GM06990 (cell line): ENCODE measurements at regions not wholly inside any gene's neighbourhood (a gene's known extent, or its start where the extent isn't known, plus 50 kb on each side); places are given as distances from the start of the nearest gene placed in this dataset.
"Not testable (repeated sequence)": the region's sequence is repeated elsewhere in the genome, so short reads cannot be mapped to it uniquely, and the experiment has no call there.

Source experiments
- DNase-seq: peaks from one replicate; pipeline ENCODE4 v3.0.0-alpha.2; 2011; ENCODE audit not compliant: insufficient read length; ENCODE audit errors: extremely low read depth
- H3K27me3 ChIP-seq: replicated peaks from 2 replicates; pipeline ENCODE4 v1.6.0; 2011; ENCODE audit warnings: low read length; ENCODE audit not compliant: control insufficient read depth, insufficient read depth
- H3K36me3 ChIP-seq: 2 replicates; pipeline ENCODE4 v1.5.1; 2011; ENCODE audit warnings: low read length; ENCODE audit not compliant: control insufficient read depth, insufficient read depth
- H3K4me3 ChIP-seq: replicated peaks from 2 replicates; pipeline ENCODE4 v1.5.1; 2011; ENCODE audit warnings: low read depth, mild to moderate bottlenecking, control low read depth, low read length
- CTCF ChIP-seq: IDR thresholded peaks from 2 replicates; pipeline ENCODE4 v1.5.1; 2011; ENCODE audit warnings: low read length, control low read depth, mild to moderate bottlenecking, inconsistent platforms; ENCODE audit not compliant: insufficient read depth, poor library complexity, severe bottlenecking

- Histone ChIP-seq H3K4me3 (no peak overlapping the region), H3K27me3 (no peaks in the 10 kb centered on the region), H3K36me3 (no peaks in the 10 kb centered on the region)
- TF ChIP-seq CTCF, result no peak
- no peak for DNase-seq
These were observed 240.4 kb upstream of the SULF2 start for GRCh38 chr20:48025661-48026060.

DNA sequence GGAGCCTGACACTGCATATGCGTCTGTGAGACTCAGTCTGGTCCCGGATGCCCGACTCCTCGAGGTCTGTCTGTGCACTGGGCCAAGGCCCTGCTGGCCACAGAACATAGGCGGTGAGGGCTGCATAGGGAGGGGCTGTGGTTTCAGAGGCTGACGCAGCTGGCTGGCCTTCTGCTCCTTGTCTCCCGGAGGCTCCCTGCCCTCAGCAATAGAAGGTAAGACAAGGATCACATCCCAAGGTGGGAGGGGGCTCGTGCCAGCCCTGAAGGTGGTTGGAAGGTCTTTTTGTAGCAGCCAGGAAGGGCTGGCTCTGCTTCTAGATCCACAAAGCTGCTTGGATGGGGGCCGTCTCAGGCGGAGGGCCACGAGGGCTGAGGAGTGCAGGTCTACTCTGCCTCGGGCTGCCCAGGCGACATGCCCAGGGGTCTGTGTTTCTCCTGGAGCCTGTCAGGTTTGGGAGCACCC is 239.8 kb upstream of the SULF2 start:
- Histone ChIP-seq H3K4me3 (no peak overlapping the region), H3K36me3 (no peaks in the 10 kb centered on the region), H3K27me3 (no peaks in the 10 kb centered on the region)
- no peak for DNase-seq
- no peak for TF ChIP-seq CTCF

GRCh38 chr20:48024539-48024938 is 239.3 kb upstream of the SULF2 start:
- no peaks in the 10 kb centered on the region for H3K36me3 ChIP-seq
- no peak for DNase-seq
- TF ChIP-seq CTCF, result no peak
- H3K27me3 ChIP-seq, result no peaks in the 10 kb centered on the region
- no peak overlapping the region for H3K4me3 ChIP-seq

DNA sequence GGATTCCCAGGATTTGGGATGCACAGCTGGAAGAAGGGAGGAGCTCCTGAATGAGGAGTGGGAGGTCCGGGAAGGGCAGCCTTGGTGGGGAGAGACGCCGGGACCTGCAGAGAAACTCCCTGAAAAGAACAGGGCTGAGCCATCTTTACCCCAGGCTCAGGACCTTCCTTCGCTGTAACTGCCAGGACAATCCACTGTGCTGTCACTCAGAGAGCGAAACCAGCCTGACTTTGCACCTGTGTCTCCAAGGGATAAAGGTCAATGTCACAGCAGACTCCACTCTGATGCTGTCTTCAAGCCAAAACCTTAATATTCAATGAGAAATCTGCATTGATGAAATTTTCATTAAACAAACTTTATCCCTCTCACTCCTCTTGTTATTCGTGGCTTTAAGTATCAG is 235.4 kb upstream of the SULF2 start:
- H3K27me3 ChIP-seq, DNase-seq, H3K4me3 ChIP-seq, H3K36me3 ChIP-seq: not testable (repeated sequence)

DNA sequence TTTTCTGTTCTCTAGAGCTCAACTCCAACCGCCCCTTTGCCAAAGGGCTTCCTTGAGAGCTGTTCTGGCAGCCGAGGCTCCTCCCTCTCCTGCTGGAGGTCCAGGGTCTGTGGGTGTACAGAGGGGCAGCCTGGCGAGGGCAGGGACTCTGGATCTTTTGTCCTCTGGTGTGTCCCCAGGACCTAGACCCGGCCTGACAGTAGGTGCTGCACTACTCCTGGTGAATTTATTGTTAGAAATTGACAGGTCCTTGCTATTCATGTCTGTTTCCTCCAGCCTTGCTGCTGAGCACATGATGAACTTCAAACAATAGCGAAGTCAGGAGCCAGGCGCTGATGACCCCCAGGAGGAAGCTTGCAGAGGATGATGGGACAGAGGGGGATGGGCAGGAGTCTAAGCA is 234.7 kb upstream of the SULF2 start:
- DNase-seq, result no peak
- H3K27me3 ChIP-seq, result no peaks in the 10 kb centered on the region
- H3K36me3 ChIP-seq, result no peaks in the 10 kb centered on the region
- H3K4me3 ChIP-seq, result no peak overlapping the region
- TF ChIP-seq CTCF, result no peak

DNA sequence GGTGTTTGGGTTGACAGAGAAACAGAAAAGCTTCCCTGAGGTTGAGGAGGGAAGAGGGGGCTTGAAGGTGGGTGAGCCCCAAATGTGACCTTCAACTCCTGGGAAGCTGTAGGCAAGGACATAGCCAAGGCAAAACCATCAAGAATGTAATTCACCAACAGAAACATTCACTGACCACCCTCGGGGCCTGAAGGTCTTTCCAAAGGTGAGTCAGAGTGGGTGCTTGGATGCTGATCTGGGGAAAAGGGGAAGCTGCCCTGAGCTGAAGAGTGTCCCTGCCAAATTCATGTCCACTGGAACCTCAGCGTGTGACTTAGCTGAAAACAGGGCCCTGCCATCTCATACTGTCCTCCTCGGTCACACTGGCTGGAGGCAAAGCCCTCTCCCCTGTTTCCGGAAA is 234.2 kb upstream of the SULF2 start:
- no peaks in the 10 kb centered on the region for H3K27me3 ChIP-seq
- no peaks in the 10 kb centered on the region for H3K36me3 ChIP-seq
- DNase-seq, result no peak
- H3K4me3 ChIP-seq, result no peak overlapping the region
- TF ChIP-seq CTCF, result no peak

GRCh38 chr20:48018851-48019250 is 233.6 kb upstream of the SULF2 start:
- H3K36me3 ChIP-seq, H3K4me3 ChIP-seq, H3K27me3 ChIP-seq, DNase-seq: not testable (repeated sequence)
